PFSK-1 (cell line): ENCODE measurements at regions not wholly inside any gene's neighbourhood (a gene's known extent, or its start where the extent isn't known, plus 50 kb on each side); places are given as distances from the start of the nearest gene placed in this dataset.

Experiments used
- POLR2AphosphoS5 ChIP-seq: IDR thresholded peaks from 2 replicates; pipeline ENCODE4 v1.6.1; 2012; ENCODE audit warnings: low read depth, mild to moderate bottlenecking, control low read depth, low read length, moderate library complexity
- REST ChIP-seq, 2 experiments: IDR thresholded peaks; 2 replicates each; pipeline versions ENCODE4 v1.6.1 to v1.8.0; 2011 to 2012; ENCODE audit warnings: low read depth in 2 of 2, low read length in 2 of 2, control low read depth in 1 of 2, inconsistent platforms in 1 of 2, mild to moderate bottlenecking in 1 of 2, moderate library complexity in 1 of 2; ENCODE audit not compliant: insufficient read depth in 1 of 2
- SIN3A ChIP-seq: IDR thresholded peaks from 2 replicates; pipeline ENCODE4 v1.6.1; 2012; ENCODE audit warnings: mild to moderate bottlenecking, low read length, moderate library complexity, borderline replicate concordance; ENCODE audit not compliant: insufficient read depth
- TAF1 ChIP-seq: IDR thresholded peaks from 2 replicates; pipeline ENCODE4 v1.6.1; 2012; ENCODE audit warnings: low read length, control low read depth, borderline replicate concordance; ENCODE audit not compliant: insufficient read depth

GRCh38 chr1:229203030-229203751 lies 67.7 kb upstream of the RAB4A start:
- TF ChIP-seq SIN3A (no peak), POLR2AphosphoS5 (no peak), REST (IDR thresholded peaks at IDR 0.05; ENCODE audit: insufficient read depth in 1 of 2, low read depth in 2 of 2, low read length in 2 of 2) (no peak), TAF1 (no peak)
